Endodermal cell (in vitro differentiated cells): ENCODE measurements at regions not wholly inside any gene's neighbourhood (a gene's known extent, or its start where the extent isn't known, plus 50 kb on each side); places are given as distances from the start of the nearest gene placed in this dataset.

Experiments used
- DNase-seq: peaks from one replicate; pipeline ENCODE4 v3.0.0-alpha.2; 2017
- H3K27ac ChIP-seq: 2 replicates; pipeline ENCODE4 v1.5.1; 2013; ENCODE audit warnings: mild to moderate bottlenecking, low read depth, low read length, moderate library complexity
- H3K27me3 ChIP-seq: 2 replicates; pipeline ENCODE4 v1.6.1; 2013; ENCODE audit warnings: mild to moderate bottlenecking, low read length, moderate library complexity; ENCODE audit not compliant: insufficient read depth, control insufficient read depth, poor library complexity, severe bottlenecking
- H3K36me3 ChIP-seq: 2 replicates; pipeline ENCODE4 v1.7.0; 2013; ENCODE audit warnings: mild to moderate bottlenecking, low read length, moderate library complexity; ENCODE audit not compliant: control insufficient read depth, insufficient read depth
- H3K4me1 ChIP-seq: one replicate; pipeline ENCODE4 v1.7.0; 2013; ENCODE audit warnings: low read length; ENCODE audit not compliant: control insufficient read depth, insufficient read depth
- H3K4me3 ChIP-seq: 2 replicates; pipeline ENCODE4 v1.5.1; 2013; ENCODE audit warnings: mild to moderate bottlenecking, low read length, moderate library complexity
- H3K9ac ChIP-seq: 2 replicates; pipeline ENCODE4 v1.6.1; 2013; ENCODE audit warnings: mild to moderate bottlenecking, low read length, moderate library complexity; ENCODE audit not compliant: poor library complexity, severe bottlenecking; ENCODE audit errors: extremely low read depth
- H3K9me3 ChIP-seq: 2 replicates; pipeline ENCODE4 v1.6.1; 2013; ENCODE audit warnings: mild to moderate bottlenecking, low read length, moderate library complexity; ENCODE audit not compliant: control insufficient read depth
- H3K27ac Mint-ChIP-seq: 2 replicates; pipeline ENCODE4 v1.8.0; 2020; ENCODE audit warnings: mixed read lengths
- H3K27me3 Mint-ChIP-seq: 2 replicates; pipeline ENCODE4 v1.8.0; 2021; ENCODE audit warnings: mild to moderate bottlenecking, mixed read lengths; ENCODE audit not compliant: insufficient read depth
- H3K36me3 Mint-ChIP-seq: 2 replicates; pipeline ENCODE4 v1.8.0; 2020; ENCODE audit warnings: low read depth, mixed read lengths
- H3K4me1 Mint-ChIP-seq: 2 replicates; pipeline ENCODE4 v1.8.0; 2020; ENCODE audit warnings: mixed read lengths
- H3K4me3 Mint-ChIP-seq: 2 replicates; pipeline ENCODE4 v1.8.0; 2020; ENCODE audit warnings: mild to moderate bottlenecking, moderate library complexity, mixed read lengths
- H3K9me3 Mint-ChIP-seq: 2 replicates; pipeline ENCODE4 v1.8.0; 2020; ENCODE audit warnings: mild to moderate bottlenecking, mixed read lengths
- CTCF ChIP-seq: fragments of 200-600 bp; sonication (generic); conservative IDR thresholded peaks from 2 replicates; pipeline ENCODE4 v1.5.0; 2021; ENCODE audit warnings: antibody characterized with exemption, mild to moderate bottlenecking
- WGBS, 2 experiments: methylation state at CpG; one replicate each; pipeline versions ENCODE4 v1.1.5 to v1.1.7; 2013; ENCODE audit warnings: missing lambda C conversion rate in 2 of 2, mixed read lengths in 1 of 2; ENCODE audit not compliant: insufficient coverage in 1 of 2, insufficient read length in 1 of 2; 5-methylcytosine and 5-hydroxymethylcytosine counted together

GRCh38 chrX:18010253-18010652 lies 149.2 kb upstream of the RAI2 start:
- H3K4me1 ChIP-seq = no peaks in the 10 kb centered on the region
- no peaks in the 10 kb centered on the region for H3K27me3 Mint-ChIP-seq
- no peak overlapping the region for H3K4me3 ChIP-seq
- H3K9ac ChIP-seq = no peak overlapping the region
- H3K9me3 Mint-ChIP-seq = peaks cover 30% of the 10 kb centered on the region
- no peak for TF ChIP-seq CTCF
- H3K27ac ChIP-seq = no peak overlapping the region
- WGBS, 2 experiments = 93 to 95% methylated on average over 4 of the region's 4 CpGs
- no peak for DNase-seq
- H3K27ac Mint-ChIP-seq = no peak overlapping the region
- H3K4me1 Mint-ChIP-seq = peaks cover 3% of the 10 kb centered on the region
- H3K27me3 ChIP-seq = no peaks in the 10 kb centered on the region
- no peaks in the 10 kb centered on the region for H3K9me3 ChIP-seq
- H3K4me3 Mint-ChIP-seq = no peak overlapping the region
- H3K36me3 Mint-ChIP-seq = no peaks in the 10 kb centered on the region
- H3K36me3 ChIP-seq = no peaks in the 10 kb centered on the region

- Mint-ChIP-seq H3K36me3 (no peaks in the 10 kb centered on the region), H3K4me1 (peaks cover 3% of the 10 kb centered on the region), H3K9me3 (peaks cover 19% of the 10 kb centered on the region), H3K4me3 (no peak overlapping the region), H3K27me3 (no peaks in the 10 kb centered on the region), H3K27ac (no peak overlapping the region)
- TF ChIP-seq CTCF = no peak
- no peak for DNase-seq
- Histone ChIP-seq H3K9me3 (no peaks in the 10 kb centered on the region), H3K9ac (no peak overlapping the region), H3K36me3 (no peaks in the 10 kb centered on the region), H3K27me3 (no peaks in the 10 kb centered on the region), H3K4me3 (no peak overlapping the region), H3K27ac (no peak overlapping the region), H3K4me1 (no peaks in the 10 kb centered on the region)
- 100% methylated on average over 3 of the region's 5 CpGs; no CpG with 5 or more reads in 1 of the 2 experiments for WGBS, 2 experiments
These were observed 142.8 kb upstream of the RAI2 start for GRCh38 chrX:18003876-18004275.

- Mint-ChIP-seq H3K4me3 (no peak overlapping the region), H3K36me3 (no peaks in the 10 kb centered on the region), H3K9me3 (peaks cover 20% of the 10 kb centered on the region), H3K27ac (no peak overlapping the region), H3K27me3 (no peaks in the 10 kb centered on the region), H3K4me1 (no peaks in the 10 kb centered on the region)
- no peak for DNase-seq
- WGBS, 2 experiments = 69 to 100% methylated on average over 1 to 3 of the region's 3 CpGs
- no peak for TF ChIP-seq CTCF
- H3K9me3 ChIP-seq = no peaks in the 10 kb centered on the region
- no peaks in the 10 kb centered on the region for H3K4me1 ChIP-seq
- no peak overlapping the region for H3K9ac ChIP-seq
- H3K27me3 ChIP-seq = no peaks in the 10 kb centered on the region
- H3K36me3 ChIP-seq = no peaks in the 10 kb centered on the region
- H3K4me3 ChIP-seq = no peak overlapping the region
- no peak overlapping the region for H3K27ac ChIP-seq
These were observed 141.7 kb upstream of the RAI2 start for GRCh38 chrX:18002791-18003190.
